OCI-LY3 (cell line): ENCODE measurements at regions not wholly inside any gene's neighbourhood (a gene's known extent, or its start where the extent isn't known, plus 50 kb on each side); places are given as distances from the start of the nearest gene placed in this dataset.

ENCODE experiments used
- H2AFZ ChIP-seq: fragments of 200-600, 300-600 bp; shearing (Covaris generic); 2 replicates; pipeline ENCODE4 v1.6.0; 2014; ENCODE audit warnings: antibody characterized with exemption, low read depth, low read length
- H3K27ac ChIP-seq: fragments of 200-600, 300-600 bp; sonication (generic); 2 replicates; pipeline ENCODE4 v1.5.1; 2014; ENCODE audit warnings: mild to moderate bottlenecking, low read length, moderate library complexity, mixed read lengths
- H3K27me3 ChIP-seq: fragments of 200-600, 300-600 bp; sonication (generic); 2 replicates; pipeline ENCODE4 v1.6.1; 2014; ENCODE audit warnings: low read depth, low read length, mixed read lengths
- H3K36me3 ChIP-seq: fragments of 200-600, 300-600 bp; sonication (generic); replicated peaks from 2 replicates; pipeline ENCODE3; 2014; ENCODE audit warnings: low read depth, low read length, mixed read lengths
- H3K4me1 ChIP-seq: fragments of 300-600, 200-600 bp; sonication (generic); 2 replicates; pipeline ENCODE4 v1.6.1; 2014; ENCODE audit warnings: low read length, mixed read lengths
- H3K4me2 ChIP-seq: fragments of 200-600, 300-600 bp; sonication (generic); 2 replicates; pipeline ENCODE4 v1.6.1; 2014; ENCODE audit warnings: low read length, mixed read lengths
- H3K4me3 ChIP-seq: fragments of 300-600, 200-600 bp; sonication (generic); 2 replicates; pipeline ENCODE4 v1.5.1; 2014; ENCODE audit warnings: antibody characterized with exemption, mild to moderate bottlenecking, low read length, moderate library complexity
- H3K79me2 ChIP-seq: fragments of 300-600, 200-600 bp; shearing (Covaris generic); 2 replicates; pipeline ENCODE4 v1.6.1; 2014; ENCODE audit warnings: mild to moderate bottlenecking, low read length, mixed read lengths
- H3K9ac ChIP-seq: fragments of 300-600, 200-600 bp; shearing (Covaris generic); 2 replicates; pipeline ENCODE4 v1.6.0; 2014; ENCODE audit warnings: mild to moderate bottlenecking, low read length, moderate library complexity
- H3K9me3 ChIP-seq: fragments of 200-600, 300-600 bp; shearing (Covaris generic); 2 replicates; pipeline ENCODE4 v1.6.1; 2014; ENCODE audit warnings: low read length, mixed read lengths; ENCODE audit not compliant: insufficient read depth
- H4K20me1 ChIP-seq: fragments of 200-600, 300-600 bp; sonication (generic); 2 replicates; pipeline ENCODE4 v1.6.1; 2016; ENCODE audit warnings: low read length, mixed read lengths; ENCODE audit not compliant: insufficient read depth
- EZH2phosphoT487 ChIP-seq: fragments of 200-600 bp; shearing (Covaris generic); IDR thresholded peaks from 2 replicates; pipeline ENCODE4 v1.6.1; 2018; ENCODE audit warnings: antibody characterized with exemption, mixed run types, low read depth
- TF ChIP-seq, protein P1 (sequence below): fragments of 200-600, 300-600 bp; sonication (generic); IDR thresholded peaks from 2 replicates; pipeline ENCODE4 v1.5.1; 2014; ENCODE audit warnings: antibody characterized with exemption, low read length, low read depth

DNA sequence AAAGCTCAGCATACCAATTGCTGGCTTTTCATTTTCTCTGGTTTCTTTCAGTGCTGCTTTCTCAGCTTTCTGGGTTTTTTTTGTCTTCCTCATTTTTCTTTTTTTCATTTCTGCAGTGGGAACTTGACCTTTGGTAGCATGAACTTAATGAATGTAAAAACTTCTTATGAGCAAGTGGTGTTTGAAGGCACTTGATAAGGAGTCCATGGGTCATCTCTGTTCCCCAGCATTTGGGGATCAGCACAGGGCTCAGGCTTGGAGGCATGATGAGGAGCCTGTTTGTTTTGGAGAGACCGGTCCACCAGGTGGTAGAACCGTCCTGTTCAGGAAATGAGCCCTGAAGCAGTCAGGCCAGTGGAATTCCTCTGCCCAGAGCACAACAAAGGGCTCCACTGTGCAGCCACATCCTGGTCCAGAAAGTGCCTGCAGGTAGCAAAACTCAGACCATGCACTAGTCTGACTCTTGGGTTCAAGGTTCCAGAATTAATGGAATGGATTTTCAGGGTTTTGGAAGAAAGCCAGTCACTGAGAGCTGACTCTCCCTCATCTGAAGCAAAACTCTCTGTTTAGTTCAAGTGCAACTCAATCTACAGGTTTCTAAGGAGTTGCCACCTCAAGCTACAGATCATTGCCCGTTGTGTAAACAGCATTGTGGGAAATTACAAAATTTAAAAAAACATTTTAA, 52.3 kb upstream of the ADGRF1 start:
- H2AFZ ChIP-seq: no peak overlapping the region
- no peak overlapping the region for H3K4me3 ChIP-seq
- no peak overlapping the region for H3K4me2 ChIP-seq
- H3K79me2 ChIP-seq: no peaks in the 10 kb centered on the region
- no peaks in the 10 kb centered on the region for H3K36me3 ChIP-seq
- H4K20me1 ChIP-seq: no peaks in the 10 kb centered on the region
- no peak overlapping the region for H3K9ac ChIP-seq
- no peak for TF ChIP-seq EZH2phosphoT487
- TF ChIP-seq, protein P1, sequence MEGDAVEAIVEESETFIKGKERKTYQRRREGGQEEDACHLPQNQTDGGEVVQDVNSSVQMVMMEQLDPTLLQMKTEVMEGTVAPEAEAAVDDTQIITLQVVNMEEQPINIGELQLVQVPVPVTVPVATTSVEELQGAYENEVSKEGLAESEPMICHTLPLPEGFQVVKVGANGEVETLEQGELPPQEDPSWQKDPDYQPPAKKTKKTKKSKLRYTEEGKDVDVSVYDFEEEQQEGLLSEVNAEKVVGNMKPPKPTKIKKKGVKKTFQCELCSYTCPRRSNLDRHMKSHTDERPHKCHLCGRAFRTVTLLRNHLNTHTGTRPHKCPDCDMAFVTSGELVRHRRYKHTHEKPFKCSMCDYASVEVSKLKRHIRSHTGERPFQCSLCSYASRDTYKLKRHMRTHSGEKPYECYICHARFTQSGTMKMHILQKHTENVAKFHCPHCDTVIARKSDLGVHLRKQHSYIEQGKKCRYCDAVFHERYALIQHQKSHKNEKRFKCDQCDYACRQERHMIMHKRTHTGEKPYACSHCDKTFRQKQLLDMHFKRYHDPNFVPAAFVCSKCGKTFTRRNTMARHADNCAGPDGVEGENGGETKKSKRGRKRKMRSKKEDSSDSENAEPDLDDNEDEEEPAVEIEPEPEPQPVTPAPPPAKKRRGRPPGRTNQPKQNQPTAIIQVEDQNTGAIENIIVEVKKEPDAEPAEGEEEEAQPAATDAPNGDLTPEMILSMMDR: no peak
- peaks cover 9% of the 10 kb centered on the region for H3K4me1 ChIP-seq
- H3K9me3 ChIP-seq: no peaks in the 10 kb centered on the region
- H3K27ac ChIP-seq: no peak overlapping the region
- no peaks in the 10 kb centered on the region; the same call in 1 of the 2 replicates for H3K27me3 ChIP-seq

GRCh38 chr6:47093169-47093568, 51.0 kb upstream of the ADGRF1 start:
- Histone ChIP-seq H3K4me2 (no peak overlapping the region), H3K9me3 (no peaks in the 10 kb centered on the region), H4K20me1 (no peaks in the 10 kb centered on the region), H3K4me3 (no peak overlapping the region), H2AFZ (no peak overlapping the region), H3K27me3 (no peaks in the 10 kb centered on the region; the same call in 1 of the 2 replicates), H3K27ac (no peak overlapping the region), H3K4me1 (peaks cover 9% of the 10 kb centered on the region), H3K36me3 (no peaks in the 10 kb centered on the region), H3K9ac (no peak overlapping the region), H3K79me2 (no peaks in the 10 kb centered on the region)
- TF ChIP-seq EZH2phosphoT487: no peak
- TF ChIP-seq, protein P1: no peak

DNA sequence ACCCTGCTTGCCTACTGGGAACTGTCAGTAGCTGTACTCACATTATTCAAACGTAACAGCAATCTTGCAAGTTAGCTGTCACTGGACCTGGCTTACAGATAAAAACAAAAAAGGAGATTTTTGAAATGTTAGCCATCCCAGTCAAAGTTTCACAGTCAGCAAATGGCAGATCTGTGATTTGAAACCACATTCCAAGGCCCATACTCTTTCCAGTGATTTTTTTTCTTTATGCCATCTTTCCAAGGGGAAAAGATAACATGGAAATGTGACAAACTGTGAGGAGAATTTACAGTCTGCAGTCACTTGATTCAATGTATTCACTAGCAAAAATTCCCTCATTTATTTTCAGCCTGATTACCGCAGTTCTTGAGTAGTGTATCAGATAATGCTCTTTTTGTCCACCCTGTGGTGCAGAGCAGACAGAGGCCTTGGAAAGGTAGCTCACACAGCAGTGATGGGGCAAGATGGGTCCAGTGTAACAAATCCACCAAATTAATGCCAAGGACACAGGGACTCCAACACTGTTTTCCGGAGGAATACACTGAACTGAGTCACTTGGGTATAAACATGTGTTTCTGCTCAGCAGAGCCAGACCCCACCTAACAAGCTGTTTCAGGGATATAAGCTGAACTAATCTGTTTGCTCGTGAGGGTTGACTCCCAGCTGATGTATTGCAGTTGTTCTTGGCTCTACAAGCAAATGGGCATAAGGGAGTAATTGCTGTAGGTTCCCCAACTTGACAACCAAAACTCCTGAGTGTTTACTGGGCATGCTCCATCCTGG, 49.9 kb upstream of the ADGRF1 start:
- Histone ChIP-seq H3K4me2 (no peak overlapping the region), H2AFZ (no peak overlapping the region), H3K36me3 (no peaks in the 10 kb centered on the region), H4K20me1 (no peaks in the 10 kb centered on the region), H3K4me3 (no peak overlapping the region), H3K79me2 (no peaks in the 10 kb centered on the region), H3K4me1 (peaks cover 1% of the 10 kb centered on the region; the same call in 1 of the 2 replicates), H3K27ac (no peak overlapping the region), H3K9ac (no peak overlapping the region), H3K9me3 (no peaks in the 10 kb centered on the region), H3K27me3 (no peaks in the 10 kb centered on the region; the same call in 1 of the 2 replicates)
- TF ChIP-seq, protein P1: no peak
- TF ChIP-seq EZH2phosphoT487: no peak
